ENCODE measurements at regions not wholly inside any gene's neighbourhood (a gene's known extent, or its start where the extent isn't known, plus 50 kb on each side); places are given as distances from the start of the nearest gene placed in this dataset.

GRCh38 chr13:54884682-54885081, 1856.1 kb downstream of the OLFM4 start:
- TF ChIP-seq POLR2AphosphoS5 (IDR thresholded peaks at IDR 0.05) (no peak), CTCF (IDR thresholded peaks at IDR 0.05) (no peak), EP300 (IDR thresholded peaks at IDR 0.05) (no peak)

Measured in suprapubic skin (tissue), 4 donors.